MCF 10A (cell line): ENCODE measurements at regions not wholly inside any gene's neighbourhood (a gene's known extent, or its start where the extent isn't known, plus 50 kb on each side); places are given as distances from the start of the nearest gene placed in this dataset.

Source experiments
- BruUV-seq: library from RNA; stranded (reverse); fragments of 400-500 nt; replicated peaks from 2 replicates; lab custom pipeline; 2021; lab: Mats Ljungman, UMichigan
- CTCF ChIA-PET: fragments of 300-600 bp; sonication (Branson Sonifier 250); formaldehyde crosslinking; extraction: SDS; loops from one replicate; lab custom pipeline; 2021; ENCODE audit warnings: antibody characterized with exemption, inconsistent platforms; lab: Yijun Ruan, JAX
- POLR2A ChIA-PET: fragments of 300-600, 350-650 bp; sonication (Branson Sonifier 250); formaldehyde crosslinking; extraction: SDS; loops from one replicate; lab custom pipeline; 2020; ENCODE audit warnings: antibody characterized with exemption, inconsistent platforms; lab: Yijun Ruan, JAX
- DNase-seq: peaks from one replicate; pipeline ENCODE4 v3.0.0-alpha.2; 2018; ENCODE audit not compliant: unreplicated experiment
- H3K27ac Mint-ChIP-seq: one replicate; pipeline ENCODE4 v1.8.0; 2022; ENCODE audit warnings: mild to moderate bottlenecking, low read depth, mixed read lengths; ENCODE audit not compliant: unreplicated experiment
- H3K27me3 Mint-ChIP-seq: one replicate; pipeline ENCODE4 v1.8.0; 2022; ENCODE audit warnings: mixed read lengths; ENCODE audit not compliant: insufficient read depth, unreplicated experiment
- H3K36me3 Mint-ChIP-seq: one replicate; pipeline ENCODE4 v1.8.0; 2022; ENCODE audit warnings: mild to moderate bottlenecking, moderate library complexity, mixed read lengths; ENCODE audit not compliant: insufficient read depth, unreplicated experiment
- H3K4me1 Mint-ChIP-seq: one replicate; pipeline ENCODE4 v1.8.0; 2022; ENCODE audit warnings: mixed read lengths; ENCODE audit not compliant: insufficient read depth, unreplicated experiment
- H3K4me3 Mint-ChIP-seq: one replicate; pipeline ENCODE4 v1.8.0; 2022; ENCODE audit warnings: mild to moderate bottlenecking, moderate library complexity, mixed read lengths; ENCODE audit not compliant: unreplicated experiment
- H3K9me3 Mint-ChIP-seq: one replicate; pipeline ENCODE4 v1.8.0; 2022; ENCODE audit warnings: mixed read lengths; ENCODE audit not compliant: unreplicated experiment
- intact Hi-C: fragments of 100-400 bp; cut with micrococcal nuclease; formaldehyde crosslinking; loops from 2 replicates; pipeline ENCODE4 v1.14.1; 2022
- TF ChIP-seq, protein P1 (sequence below): fragments of 200-600 bp; IDR thresholded peaks from one replicate; pipeline ENCODE4 v1.8.0; 2022; ENCODE audit warnings: antibody characterized with exemption, mild to moderate bottlenecking; ENCODE audit not compliant: unreplicated experiment

- Mint-ChIP-seq H3K36me3 (no peaks in the 10 kb centered on the region), H3K27ac (no peak overlapping the region), H3K27me3 (no peaks in the 10 kb centered on the region), H3K4me1 (peaks cover 6% of the 10 kb centered on the region), H3K4me3 (no peak overlapping the region), H3K9me3 (no peaks in the 10 kb centered on the region)
- no peak for DNase-seq
- CTCF ChIA-PET = no interaction called here
- intact Hi-C loops = no loop called here
- POLR2A ChIA-PET = no interaction called here
- TF ChIP-seq, protein P1, sequence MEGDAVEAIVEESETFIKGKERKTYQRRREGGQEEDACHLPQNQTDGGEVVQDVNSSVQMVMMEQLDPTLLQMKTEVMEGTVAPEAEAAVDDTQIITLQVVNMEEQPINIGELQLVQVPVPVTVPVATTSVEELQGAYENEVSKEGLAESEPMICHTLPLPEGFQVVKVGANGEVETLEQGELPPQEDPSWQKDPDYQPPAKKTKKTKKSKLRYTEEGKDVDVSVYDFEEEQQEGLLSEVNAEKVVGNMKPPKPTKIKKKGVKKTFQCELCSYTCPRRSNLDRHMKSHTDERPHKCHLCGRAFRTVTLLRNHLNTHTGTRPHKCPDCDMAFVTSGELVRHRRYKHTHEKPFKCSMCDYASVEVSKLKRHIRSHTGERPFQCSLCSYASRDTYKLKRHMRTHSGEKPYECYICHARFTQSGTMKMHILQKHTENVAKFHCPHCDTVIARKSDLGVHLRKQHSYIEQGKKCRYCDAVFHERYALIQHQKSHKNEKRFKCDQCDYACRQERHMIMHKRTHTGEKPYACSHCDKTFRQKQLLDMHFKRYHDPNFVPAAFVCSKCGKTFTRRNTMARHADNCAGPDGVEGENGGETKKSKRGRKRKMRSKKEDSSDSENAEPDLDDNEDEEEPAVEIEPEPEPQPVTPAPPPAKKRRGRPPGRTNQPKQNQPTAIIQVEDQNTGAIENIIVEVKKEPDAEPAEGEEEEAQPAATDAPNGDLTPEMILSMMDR = no peak
- BruUV-seq = no TSS peak
Observed at GRCh38 chr21:25281134-25281533, 326.1 kb downstream of the MRPL39 start.

DNA sequence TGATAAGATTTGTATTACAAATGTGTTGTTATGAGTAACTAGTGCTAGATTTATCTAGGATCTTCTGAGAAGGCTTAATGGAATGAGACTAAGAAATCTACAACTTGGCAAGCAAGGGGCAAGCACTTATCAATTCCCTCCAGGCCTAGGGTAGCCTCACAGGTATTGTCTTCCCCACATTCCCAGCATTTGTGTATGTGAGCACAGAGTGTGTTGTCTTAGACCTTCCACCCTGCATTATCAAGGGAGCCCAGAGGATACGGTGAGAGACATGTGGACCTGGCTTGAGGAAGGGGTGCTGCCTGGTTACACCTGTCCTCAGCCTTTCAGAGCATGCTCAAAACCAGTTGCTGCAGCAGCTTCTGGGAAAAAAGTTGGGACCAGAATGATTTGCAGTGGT, 327.2 kb downstream of the MRPL39 start:
- intact Hi-C loops = no loop called here
- DNase-seq = no peak
- H3K27ac Mint-ChIP-seq = no peak overlapping the region
- ChIA-PET CTCF (no interaction called here), POLR2A (no interaction called here)
- no peaks in the 10 kb centered on the region for H3K9me3 Mint-ChIP-seq
- H3K4me1 Mint-ChIP-seq = peaks cover 6% of the 10 kb centered on the region
- no peak overlapping the region for H3K4me3 Mint-ChIP-seq
- TF ChIP-seq, protein P1 = no peak
- no peaks in the 10 kb centered on the region for H3K27me3 Mint-ChIP-seq
- no TSS peak for BruUV-seq
- no peaks in the 10 kb centered on the region for H3K36me3 Mint-ChIP-seq

DNA sequence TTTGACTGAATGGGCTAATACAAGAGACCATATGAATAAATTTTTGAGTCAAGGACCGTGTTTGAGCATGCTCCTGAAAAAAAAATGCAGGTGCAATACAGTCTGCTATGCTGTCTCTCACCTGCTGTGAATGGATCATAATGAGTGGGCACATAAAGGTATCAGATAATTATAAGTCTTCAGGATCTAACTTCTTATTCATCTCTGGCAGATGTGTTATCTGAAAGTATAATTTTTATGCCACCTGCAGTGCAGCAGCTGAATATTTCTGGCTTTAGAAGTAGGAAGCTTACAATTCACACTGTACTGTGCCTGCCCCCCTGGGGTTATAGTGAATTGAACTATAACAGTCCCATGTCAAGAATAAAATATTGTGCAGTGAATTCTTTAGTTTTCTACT, 333.3 kb downstream of the MRPL39 start:
- no TSS peak for BruUV-seq
- Mint-ChIP-seq H3K4me1 (peaks cover 8% of the 10 kb centered on the region), H3K9me3 (no peaks in the 10 kb centered on the region), H3K4me3 (no peak overlapping the region), H3K36me3 (peaks cover 5% of the 10 kb centered on the region), H3K27me3 (no peaks in the 10 kb centered on the region), H3K27ac (no peak overlapping the region)
- intact Hi-C loops = no loop called here
- TF ChIP-seq, protein P1 = no peak
- POLR2A ChIA-PET = no interaction called here
- no peak for DNase-seq
- CTCF ChIA-PET = interaction anchor here (0.7 kb wide), 1 partner anchor 289 kb away, joined by 3 read pairs; no protein-coding TSS in a partner anchor

GRCh38 chr21:25254491-25255174, 352.6 kb downstream of the MRPL39 start:
- POLR2A ChIA-PET = interaction anchor here (0.8 to 1.0 kb wide), 2 partner anchors 20 to 687 kb away, joined by 3 to 4 read pairs; no protein-coding TSS in a partner anchor
- TF ChIP-seq, protein P1 = no peak
- intact Hi-C loops = no loop called here

More at GRCh38 chr21:25254491-25255174, 352.6 kb downstream of the MRPL39 start:
- Mint-ChIP-seq H3K4me3 (no peak overlapping the region), H3K27ac (no peak overlapping the region), H3K36me3 (no peaks in the 10 kb centered on the region), H3K27me3 (no peaks in the 10 kb centered on the region), H3K4me1 (no peaks in the 10 kb centered on the region), H3K9me3 (peaks cover 6% of the 10 kb centered on the region)
- no peak for DNase-seq
- no TSS peak for BruUV-seq
- CTCF ChIA-PET = interaction anchor here (0.6 to 0.8 kb wide), 2 partner anchors 10 to 705 kb away, joined by 3 read pairs; no protein-coding TSS in a partner anchor
